GM21423 (cell line): ENCODE measurements at regions not wholly inside any gene's neighbourhood (a gene's known extent, or its start where the extent isn't known, plus 50 kb on each side); places are given as distances from the start of the nearest gene placed in this dataset.
"Not testable (repeated sequence)": the region's sequence is repeated elsewhere in the genome, so short reads cannot be mapped to it uniquely, and the experiment has no call there.

Experiments
- ATAC-seq: cut with Tn5 transposase; IDR thresholded peaks from one replicate; pipeline ENCODE4 v1.9.1; 2021; ENCODE audit warnings: mild to moderate bottlenecking, moderate library complexity; ENCODE audit not compliant: unreplicated experiment

GRCh38 chr10:2813286-2813685 lies 254.1 kb upstream of the PFKP start:
- no peak for ATAC-seq

GRCh38 chr10:2812631-2813030 lies 254.7 kb upstream of the PFKP start:
- ATAC-seq, result no peak

- ATAC-seq, result no peak
Observed at GRCh38 chr10:2800178-2800577, 267.2 kb upstream of the PFKP start.

GRCh38 chr10:2798336-2799022 lies 268.9 kb upstream of the PFKP start:
- no peak for ATAC-seq

- peak; percentile 97 for ATAC-seq
Observed at GRCh38 chr10:2791774-2792443, 275.4 kb upstream of the PFKP start.

- ATAC-seq, result no peak
Observed at GRCh38 chr10:2790396-2791188, 276.8 kb upstream of the PFKP start.

GRCh38 chr10:2786251-2786650 lies 281.1 kb upstream of the PFKP start:
- no peak for ATAC-seq

- no peak for ATAC-seq
Observed at GRCh38 chr10:2784766-2785165, 282.6 kb upstream of the PFKP start.

GRCh38 chr10:2782950-2783349 lies 284.4 kb upstream of the PFKP start:
- ATAC-seq, result no peak

- no peak for ATAC-seq
Observed at GRCh38 chr10:2782265-2782664, 285.1 kb upstream of the PFKP start.

GRCh38 chr10:2777666-2778355 lies 289.5 kb upstream of the PFKP start:
- no peak for ATAC-seq

- ATAC-seq, result no peak
Observed at GRCh38 chr10:2772816-2773631, 294.3 kb upstream of the PFKP start.

- no peak for ATAC-seq
Observed at GRCh38 chr10:2772135-2772534, 295.2 kb upstream of the PFKP start.

GRCh38 chr10:2767293-2767692 lies 300.1 kb upstream of the PFKP start:
- ATAC-seq, result not testable (repeated sequence)

GRCh38 chr10:2761971-2762370 lies 305.4 kb upstream of the PFKP start:
- no peak for ATAC-seq

- no peak for ATAC-seq
Observed at GRCh38 chr10:2761311-2761710, 306.0 kb upstream of the PFKP start.

- no peak for ATAC-seq
Observed at GRCh38 chr10:2760736-2761135, 306.6 kb upstream of the PFKP start.

GRCh38 chr10:2759233-2759632 lies 308.1 kb upstream of the PFKP start:
- ATAC-seq, result no peak

GRCh38 chr10:2754943-2755342 lies 312.4 kb upstream of the PFKP start:
- ATAC-seq, result no peak

- ATAC-seq, result no peak
Observed at GRCh38 chr10:2748287-2748686, 319.1 kb upstream of the PFKP start.
